Uterus (tissue), 3 donors: ENCODE measurements at regions not wholly inside any gene's neighbourhood (a gene's known extent, or its start where the extent isn't known, plus 50 kb on each side); places are given as distances from the start of the nearest gene placed in this dataset.

ENCODE experiments used
- DNase-seq, 2 donors: peaks; one replicate each; pipeline ENCODE4 v3.0.0-alpha.2; 2019 to 2020
- H3K27ac ChIP-seq, 2 donors: fragments of 200-600 bp; sonication (generic); 1 replicate in 1 of 2; 2 replicates in 1 of 2; pipeline ENCODE4 v1.5.1; 2016 to 2018
- H3K27me3 ChIP-seq, 2 donors: fragments of 200-600 bp; sonication (generic); one replicate each; pipeline ENCODE4 v1.5.1; 2018 to 2019; ENCODE audit warnings: control low read depth in 1 of 2
- H3K36me3 ChIP-seq, 2 donors: fragments of 200-600 bp; sonication (generic); one replicate each; pipeline ENCODE4 v1.5.1; 2019; ENCODE audit warnings: control low read depth in 1 of 2
- H3K4me1 ChIP-seq, 2 donors: fragments of 200-600 bp; sonication (generic); one replicate each; pipeline ENCODE4 v1.5.1; 2018 to 2019; ENCODE audit warnings: control low read depth in 1 of 2
- H3K4me3 ChIP-seq, 2 donors: fragments of 200-600 bp; sonication (generic); 1 replicate in 1 of 2; 2 replicates in 1 of 2; pipeline ENCODE4 v1.5.1; 2018 to 2019; ENCODE audit warnings: mild to moderate bottlenecking in 1 of 2
- H3K9me3 ChIP-seq, 2 donors: fragments of 200-600 bp; sonication (generic); one replicate each; pipeline ENCODE4 v1.5.1; 2019; ENCODE audit warnings: control low read depth in 1 of 2
- CTCF ChIP-seq, 4 experiments: fragments of 200-600 bp in 2 of 4; fragments of 450-650 bp in 2 of 4; sonication (generic) in 2 of 4; IDR thresholded peaks; one replicate each; pipeline ENCODE4 v1.5.1; 2016 to 2019; ENCODE audit warnings: antibody characterized with exemption in 4 of 4, mild to moderate bottlenecking in 2 of 4, moderate library complexity in 1 of 4
- POLR2A ChIP-seq, 2 donors: fragments of 450-650 bp; IDR thresholded peaks; one replicate each; pipeline ENCODE4 v1.6.1; 2016; ENCODE audit warnings: antibody characterized with exemption in 2 of 2, mild to moderate bottlenecking in 1 of 2, moderate library complexity in 1 of 2
- intact Hi-C: fragments of 100-400 bp; cut with DNase I; formaldehyde crosslinking; loops from one replicate; pipeline ENCODE4 v1.15.1; 2023; ENCODE audit warnings: low total_unique reads
- donor health status: DM: yes; HTN: yes; CAD: no.

DNA sequence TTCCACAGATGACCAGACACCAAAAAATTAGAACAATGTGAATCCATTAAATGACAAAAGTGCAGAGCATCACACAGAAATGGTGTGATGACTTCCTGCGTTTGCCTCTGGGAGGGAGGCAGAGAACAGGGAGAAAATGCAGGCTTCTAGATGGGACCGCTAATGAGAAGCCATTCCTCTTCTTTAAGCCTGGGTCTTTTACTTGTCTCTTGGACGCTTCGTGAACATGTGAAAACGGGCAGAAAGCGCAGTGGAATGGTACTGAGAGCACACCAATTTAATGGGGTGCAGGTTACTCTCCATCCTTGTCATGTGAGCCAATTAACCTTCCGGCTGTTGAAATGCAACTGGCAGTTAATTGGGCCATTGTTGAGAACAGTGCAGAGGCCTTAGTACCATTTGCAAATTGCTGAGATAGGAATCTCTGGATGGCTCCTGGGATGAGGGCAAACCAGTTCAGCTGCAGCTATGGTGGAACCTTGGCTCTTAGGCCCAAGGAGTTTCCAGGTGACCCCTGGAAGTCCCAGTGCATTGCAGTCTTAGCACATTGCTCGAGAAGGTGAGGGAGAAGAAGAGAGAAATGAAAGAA, 210.4 kb upstream of the CXCR4 start:
- Histone ChIP-seq H3K4me3 (no peak overlapping the region), H3K9me3 (no peaks in the 10 kb centered on the region), H3K36me3 (no peaks in the 10 kb centered on the region), H3K4me1 (no peaks in the 10 kb centered on the region), H3K27me3 (no peaks in the 10 kb centered on the region), H3K27ac (no peak overlapping the region)
- intact Hi-C loops = no loop called here
- TF ChIP-seq CTCF (IDR thresholded peaks at IDR 0.05) (no peak), POLR2A (IDR thresholded peaks at IDR 0.05) (no peak)
- no peak for DNase-seq

DNA sequence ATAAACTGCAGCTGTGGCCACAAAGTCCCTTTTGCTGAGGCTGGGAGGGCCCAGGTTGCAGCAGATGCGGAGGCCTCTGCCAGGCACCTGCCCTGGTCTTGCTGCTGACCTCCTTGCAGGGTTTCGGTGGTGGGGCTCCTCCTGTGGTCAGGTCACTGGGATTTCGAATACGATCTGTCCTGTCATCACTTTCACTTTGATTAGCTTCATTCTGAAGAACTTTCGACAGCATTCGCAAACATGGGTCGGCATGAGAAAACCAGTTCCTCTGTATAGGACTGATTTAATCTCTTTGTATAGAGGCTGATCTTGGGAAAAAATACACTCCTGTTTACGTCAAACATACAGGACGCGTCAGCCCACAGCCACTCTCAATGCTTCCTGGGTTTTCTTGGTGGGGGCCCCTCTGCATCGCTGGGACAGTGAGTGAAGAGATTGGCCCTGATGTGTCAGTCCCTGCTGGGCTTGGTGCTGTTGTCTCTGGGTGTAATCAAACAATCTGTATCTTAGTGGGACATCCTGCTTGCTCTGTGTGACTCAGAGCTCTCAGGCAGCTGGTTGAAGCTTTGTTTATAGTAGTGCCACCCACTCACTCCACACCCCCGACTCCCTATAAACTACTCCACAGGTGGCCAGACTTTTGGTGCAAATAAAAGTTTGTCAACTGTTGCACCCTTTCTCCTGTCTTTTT, 209.4 kb upstream of the CXCR4 start:
- H3K4me1 ChIP-seq = no peaks in the 10 kb centered on the region
- H3K27me3 ChIP-seq = no peaks in the 10 kb centered on the region
- intact Hi-C loops = no loop called here
- no peak overlapping the region for H3K4me3 ChIP-seq
- H3K9me3 ChIP-seq = no peaks in the 10 kb centered on the region
- DNase-seq = no peak
- no peak for TF ChIP-seq CTCF (IDR thresholded peaks at IDR 0.05)
- no peak for TF ChIP-seq POLR2A (IDR thresholded peaks at IDR 0.05)
- no peaks in the 10 kb centered on the region for H3K36me3 ChIP-seq
- no peak overlapping the region for H3K27ac ChIP-seq

DNA sequence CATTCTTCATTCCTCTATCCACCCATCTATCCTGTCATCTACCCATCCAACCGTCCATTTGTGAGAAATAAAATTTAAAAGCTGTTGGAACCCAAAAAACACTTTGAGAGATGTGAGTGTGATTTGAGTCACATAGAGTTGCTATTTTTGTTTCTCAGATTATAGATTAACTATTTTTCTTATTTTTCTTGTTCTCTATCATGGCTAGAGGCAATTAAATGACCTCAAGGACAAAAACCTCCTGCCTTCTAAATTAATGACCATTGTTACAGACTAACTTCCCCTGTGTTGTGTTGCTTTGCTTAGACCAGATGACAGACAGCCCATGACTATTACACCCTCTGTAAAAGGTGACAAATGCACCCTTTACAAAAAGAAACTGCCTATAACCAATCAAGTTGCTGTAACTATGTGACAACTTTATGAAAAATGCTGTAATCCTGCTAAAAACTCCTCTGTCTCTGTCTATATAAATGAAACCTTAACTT, 207.9 kb upstream of the CXCR4 start:
- intact Hi-C loops = no loop called here
- no peaks in the 10 kb centered on the region for H3K4me1 ChIP-seq
- no peaks in the 10 kb centered on the region for H3K36me3 ChIP-seq
- TF ChIP-seq POLR2A (IDR thresholded peaks at IDR 0.05) = no peak
- no peak for TF ChIP-seq CTCF (IDR thresholded peaks at IDR 0.05)
- no peak overlapping the region for H3K27ac ChIP-seq
- H3K27me3 ChIP-seq = no peaks in the 10 kb centered on the region
- DNase-seq = no peak
- H3K9me3 ChIP-seq = no peaks in the 10 kb centered on the region
- no peak overlapping the region for H3K4me3 ChIP-seq

- DNase-seq = no peak
- TF ChIP-seq POLR2A (IDR thresholded peaks at IDR 0.05) (no peak), CTCF (IDR thresholded peaks at IDR 0.05) (no peak)
- Histone ChIP-seq H3K36me3 (no peaks in the 10 kb centered on the region), H3K4me1 (no peaks in the 10 kb centered on the region), H3K9me3 (no peaks in the 10 kb centered on the region), H3K4me3 (no peak overlapping the region), H3K27ac (no peak overlapping the region), H3K27me3 (no peaks in the 10 kb centered on the region)
- intact Hi-C loops = no loop called here
These were observed 207.0 kb upstream of the CXCR4 start for GRCh38 chr2:136324966-136325365.

DNA sequence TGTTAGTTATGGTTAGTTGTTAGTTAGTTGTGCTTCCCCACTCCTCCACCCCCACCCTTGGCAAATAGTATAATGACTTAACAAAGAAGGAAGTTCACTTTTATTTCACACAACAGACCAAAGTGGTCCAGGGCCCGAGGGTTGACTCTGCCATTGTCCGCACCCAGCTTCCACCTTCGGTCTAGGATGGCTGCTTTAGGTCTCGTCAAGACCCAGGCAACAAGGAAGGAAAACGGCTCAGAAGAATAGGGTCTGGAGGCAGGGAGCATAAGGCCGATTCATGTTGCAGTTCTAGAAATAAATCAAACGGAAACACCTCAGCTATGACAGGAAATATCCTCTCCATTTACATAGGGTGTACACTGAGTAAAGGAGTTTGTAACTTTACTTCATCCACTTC, 206.0 kb upstream of the CXCR4 start:
- DNase-seq = no peak
- intact Hi-C loops = no loop called here
- H3K27me3 ChIP-seq = no peaks in the 10 kb centered on the region
- TF ChIP-seq POLR2A (IDR thresholded peaks at IDR 0.05) (no peak), CTCF (IDR thresholded peaks at IDR 0.05) (no peak)
- no peaks in the 10 kb centered on the region for H3K36me3 ChIP-seq
- H3K4me3 ChIP-seq = no peak overlapping the region
- H3K9me3 ChIP-seq = no peaks in the 10 kb centered on the region
- H3K27ac ChIP-seq = no peak overlapping the region
- H3K4me1 ChIP-seq = no peaks in the 10 kb centered on the region
